ENCODE measurements at regions not wholly inside any gene's neighbourhood (a gene's known extent, or its start where the extent isn't known, plus 50 kb on each side); places are given as distances from the start of the nearest gene placed in this dataset.

GRCh38 chr15:92770641-92771040 lies 115.1 kb upstream of the FAM174B start:
- ChIA-PET RAD21 (ENCODE audit: unreplicated experiment) (no interaction called here), SMC1A (ENCODE audit: uncharacterized antibody, unreplicated experiment) (no interaction called here), POLR2A (no interaction called here), CTCF (no interaction called here)
- intact Hi-C loops (cut with micrococcal nuclease; ENCODE audit: unreplicated experiment): no loop called here
- no peak for FAIRE-seq
- in situ Hi-C loops (cut with MboI): no loop called here
- Histone ChIP-seq H3K27me3 (replicated peaks in 1 of 2; ENCODE audit: control insufficient read depth in 2 of 2, insufficient read depth in 2 of 2, low read length in 1 of 2) (no peaks in the 10 kb centered on the region), H3K9ac (ENCODE audit: control insufficient read depth, insufficient read depth, low read length) (no peak overlapping the region), H3K4me2 (ENCODE audit: control insufficient read depth, insufficient read depth) (no peak overlapping the region), H3K4me1 (ENCODE audit: control insufficient read depth, insufficient read depth, low read length) (no peaks in the 10 kb centered on the region), H3K27ac (ENCODE audit: control insufficient read depth, insufficient read depth) (no peak overlapping the region), H3K79me2 (ENCODE audit: control insufficient read depth, insufficient read depth, low read length) (no peaks in the 10 kb centered on the region), H3K36me3 (ENCODE audit: control insufficient read depth in 2 of 2, insufficient read depth in 2 of 2, low read length in 1 of 2) (no peaks in the 10 kb centered on the region), H3K9me3 (replicated peaks; ENCODE audit: control insufficient read depth, insufficient read depth, low read length) (no peaks in the 10 kb centered on the region), H4K20me1 (ENCODE audit: control insufficient read depth, insufficient read depth) (no peaks in the 10 kb centered on the region), H3K4me3 (no peak overlapping the region), H2AFZ (ENCODE audit: control insufficient read depth, low read depth, low read length) (no peak overlapping the region)
- 50% methylated on average over 3 of the region's 3 CpGs for WGBS (ENCODE audit: insufficient coverage, insufficient replicate concordance, low lambda C conversion rate, missing lambda C conversion rate)
- TF ChIP-seq PAX8 (IDR thresholded peaks at IDR 0.05): no peak
- no peak for TF ChIP-seq RAD21 (IDR thresholded peaks at IDR 0.05; ENCODE audit: insufficient read depth, low read depth, low read length)
- TF ChIP-seq ZBTB40 (IDR thresholded peaks at IDR 0.05; ENCODE audit: borderline replicate concordance): no peak
- TF ChIP-seq MXI1 (IDR thresholded peaks at IDR 0.05; ENCODE audit: low read depth, low read length): no peak
- TF ChIP-seq PRDM15 (CRISPR knock-in tag; IDR thresholded peaks at IDR 0.05): no peak
- TF ChIP-seq CEBPB (IDR thresholded peaks at IDR 0.05; ENCODE audit: borderline replicate concordance in 1 of 2, low read depth in 2 of 2, low read length in 2 of 2): no peak
- BruUV-seq (replicated peaks): no TSS peak
- no peak for ATAC-seq
- no peak for DNase-seq (ENCODE audit: low read depth, low spot score)
